Neural progenitor cell (in vitro differentiated cells): ENCODE measurements at regions not wholly inside any gene's neighbourhood (a gene's known extent, or its start where the extent isn't known, plus 50 kb on each side); places are given as distances from the start of the nearest gene placed in this dataset.

Experiments used
- CTCF ChIP-seq: fragments of 200-600 bp; sonication (generic); IDR thresholded peaks from 2 replicates; pipeline ENCODE4 v1.5.1; 2017; ENCODE audit warnings: antibody characterized with exemption, mild to moderate bottlenecking
- EZH2 ChIP-seq: fragments of 200-600 bp; sonication (generic); IDR thresholded peaks from 2 replicates; pipeline ENCODE4 v1.6.1; 2017; ENCODE audit warnings: antibody characterized with exemption, mild to moderate bottlenecking, moderate library complexity

GRCh38 chr4:158997660-158998349 lies 105.1 kb upstream of the RAPGEF2 start:
- TF ChIP-seq CTCF (no peak), EZH2 (no peak)
